EH (cell line): ENCODE measurements at regions not wholly inside any gene's neighbourhood (a gene's known extent, or its start where the extent isn't known, plus 50 kb on each side); places are given as distances from the start of the nearest gene placed in this dataset.
"Not testable (repeated sequence)": the region's sequence is repeated elsewhere in the genome, so short reads cannot be mapped to it uniquely, and the experiment has no call there.

Experiments
- DNase-seq: peaks from one replicate; pipeline ENCODE4 v3.0.0-alpha.2; 2015; ENCODE audit warnings: low read depth

- peak; percentile 53 for DNase-seq
Observed at GRCh38 chr11:31958076-31958735, 132.7 kb upstream of the RCN1 start.

DNA sequence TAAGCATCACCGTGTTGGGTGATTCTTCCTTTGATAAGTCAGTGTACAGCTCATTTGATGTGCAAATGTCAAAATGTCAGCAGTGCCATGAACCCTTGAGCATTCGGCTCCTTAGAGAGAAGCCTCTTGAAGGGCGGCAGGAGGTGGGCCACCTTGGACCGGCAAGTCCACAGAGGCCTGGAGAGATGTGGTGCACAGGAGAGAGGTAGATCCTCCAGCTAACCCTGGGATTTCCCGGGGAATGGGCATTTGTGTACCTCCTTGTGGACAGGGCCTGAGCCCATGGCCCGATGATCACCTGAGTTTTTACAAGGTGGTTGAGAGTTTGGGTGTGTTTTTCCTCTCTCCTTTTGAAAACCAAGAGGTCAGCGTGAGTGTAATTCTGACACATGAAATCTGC lies 133.2 kb upstream of the RCN1 start:
- no peak for DNase-seq

DNA sequence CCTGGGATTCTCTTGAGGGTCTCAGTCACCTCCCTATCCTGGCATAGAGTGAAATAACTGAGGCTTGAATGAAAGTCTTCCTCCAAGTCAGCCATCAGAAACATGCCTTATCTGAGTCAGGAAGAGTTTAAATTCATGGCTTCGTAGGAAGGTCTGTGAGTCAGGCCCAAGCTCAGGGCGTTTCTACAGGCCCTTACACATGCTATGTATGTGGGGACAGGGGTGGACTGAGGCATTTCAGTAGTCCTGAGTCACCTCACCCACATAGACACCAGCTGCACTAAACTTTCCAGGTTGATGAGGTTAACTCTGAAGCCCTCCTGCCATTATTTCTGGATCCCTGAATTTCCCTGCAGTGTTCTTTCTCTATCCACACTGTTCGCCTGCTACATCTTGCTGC lies 134.6 kb upstream of the RCN1 start:
- DNase-seq, result peak; percentile 31

DNA sequence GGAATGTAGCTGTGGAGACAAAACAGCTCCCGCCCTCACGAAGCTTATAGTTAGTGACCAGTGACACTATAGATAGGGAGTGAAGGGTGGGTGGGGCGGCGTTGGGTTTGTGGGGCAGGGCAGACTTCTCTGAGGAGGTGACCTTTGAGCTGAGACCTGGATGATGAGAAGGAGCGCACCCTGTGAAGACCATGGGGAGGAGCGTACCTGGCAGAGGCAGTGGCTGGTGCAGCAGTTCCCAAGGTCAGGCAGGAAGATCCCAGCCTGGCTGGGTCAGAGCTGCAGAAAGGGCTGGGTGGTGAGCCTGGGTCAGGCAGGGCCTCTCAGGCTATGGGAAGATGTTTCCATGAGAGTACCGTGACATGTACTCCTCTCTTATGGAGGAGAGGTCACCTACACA lies 135.0 kb upstream of the RCN1 start:
- DNase-seq, result no peak

DNA sequence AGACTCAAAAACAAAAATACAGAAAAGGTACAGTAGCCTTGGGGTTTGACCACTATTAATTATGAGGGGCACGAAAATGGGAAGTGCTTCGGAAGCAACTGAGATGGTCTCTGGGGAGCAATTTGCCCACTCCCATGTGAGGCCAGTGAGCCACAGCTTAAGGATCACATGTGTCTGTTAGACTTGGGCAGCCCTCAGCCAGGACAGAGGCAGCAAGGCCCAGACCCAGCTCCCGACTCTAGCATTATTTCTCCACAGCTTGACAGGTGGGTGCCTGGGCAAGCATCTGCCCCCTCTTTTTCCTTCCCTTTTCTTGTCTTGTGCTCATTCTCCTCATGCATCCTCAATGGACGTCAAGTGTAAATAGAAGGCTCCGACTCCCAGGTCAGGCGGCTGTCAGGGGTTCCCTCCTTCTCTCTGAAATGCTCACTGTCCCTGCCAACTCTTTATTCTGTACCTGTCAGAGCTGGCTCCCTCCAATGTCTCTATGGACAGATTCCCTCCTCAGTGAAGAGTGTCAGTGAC lies 137.0 kb upstream of the RCN1 start:
- DNase-seq, result no peak

DNA sequence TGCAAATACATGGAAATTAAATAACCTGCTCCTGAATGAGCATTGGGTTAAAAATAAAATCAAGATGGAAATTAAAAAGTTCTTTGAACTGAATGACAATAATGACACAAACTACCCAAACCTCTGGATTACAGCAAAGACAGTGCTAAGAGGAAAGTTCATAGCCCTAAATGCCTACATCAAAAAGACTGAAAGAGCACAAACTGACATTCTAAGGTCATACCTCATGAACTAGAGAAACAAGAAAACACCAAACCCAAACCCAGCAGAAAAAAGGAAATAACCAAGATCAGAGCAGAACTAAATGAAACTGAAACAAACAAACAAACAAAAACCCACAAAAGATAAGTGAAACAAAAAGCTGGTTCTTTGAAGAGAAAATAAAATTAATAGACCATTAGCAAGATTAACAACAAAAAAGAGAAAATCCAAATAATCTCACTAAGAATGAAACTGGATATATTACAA lies 138.6 kb upstream of the PAX6 start:
- not testable (repeated sequence) for DNase-seq

DNA sequence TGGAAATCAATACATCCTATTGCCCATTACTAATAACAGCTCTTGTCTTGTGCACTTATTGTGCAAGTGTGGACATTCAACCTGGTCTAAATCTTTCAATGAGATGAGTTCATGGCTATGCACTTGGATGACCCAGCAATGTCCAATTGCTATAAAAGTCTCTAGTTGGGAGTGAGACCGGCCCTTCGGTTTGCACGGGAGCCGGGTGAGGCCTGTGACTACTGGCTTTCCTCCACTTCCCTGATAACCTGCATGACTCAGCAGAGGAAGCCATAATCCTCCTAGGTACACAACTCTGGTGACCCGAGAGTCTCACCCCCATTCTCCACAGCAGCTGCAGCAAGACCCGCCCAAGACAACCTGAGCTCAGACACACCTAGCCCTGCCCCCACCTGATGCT lies 135.9 kb upstream of the PAX6 start:
- no peak for DNase-seq

GRCh38 chr11:31943056-31943780 lies 132.1 kb upstream of the PAX6 start:
- DNase-seq, result no peak

DNA sequence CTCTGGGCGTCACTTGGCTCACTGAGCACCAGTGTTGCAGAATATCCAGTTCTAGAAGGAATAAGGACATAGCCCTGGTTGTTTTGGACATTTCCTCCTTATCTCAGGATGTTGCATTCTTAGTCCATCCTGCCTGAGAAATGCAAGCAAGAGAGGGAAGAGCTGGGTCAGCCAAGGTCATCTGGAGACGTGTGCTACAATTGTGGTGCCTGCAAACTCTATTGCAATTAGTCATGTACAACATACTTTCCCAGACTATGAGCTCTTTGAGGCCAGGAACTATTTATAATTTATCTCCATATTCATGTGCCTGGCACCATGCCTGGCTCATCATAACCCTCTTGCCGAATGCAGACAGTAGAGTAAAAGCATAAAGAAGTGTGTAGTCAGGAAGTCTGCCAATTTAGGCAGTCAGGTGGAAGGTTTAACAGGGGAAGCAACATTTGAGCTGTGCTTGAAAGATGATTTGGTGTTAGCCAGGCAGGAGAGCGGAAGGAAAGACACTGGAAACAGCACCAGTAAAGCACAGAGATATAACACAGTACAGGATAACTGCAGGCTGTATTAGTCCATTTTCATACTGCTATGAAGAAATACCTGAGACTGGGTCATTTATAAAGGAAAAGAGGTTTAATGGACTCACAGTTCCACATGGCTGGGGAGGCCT lies 129.4 kb upstream of the PAX6 start:
- peak; percentile 77 for DNase-seq

DNA sequence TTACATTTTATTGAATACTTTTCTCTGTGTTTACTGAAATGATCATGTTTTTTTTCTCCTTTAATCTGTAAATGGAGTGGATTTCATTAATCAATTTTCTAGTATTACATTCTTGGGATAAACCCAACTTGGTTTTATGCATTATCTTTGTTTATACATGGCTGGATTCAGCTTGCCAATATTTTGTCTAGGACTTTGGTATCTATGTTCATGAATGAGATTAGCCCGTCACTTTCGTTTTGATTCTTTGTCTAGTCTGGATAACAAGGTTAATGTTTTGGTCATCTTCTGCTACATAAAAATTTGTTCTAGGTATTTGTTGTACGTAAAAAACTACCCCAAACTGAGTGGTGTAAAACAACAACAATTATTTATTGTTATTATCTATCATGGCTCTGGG lies 127.9 kb upstream of the PAX6 start:
- no peak for DNase-seq

- DNase-seq, result no peak
Observed at GRCh38 chr11:31936312-31936711, 125.2 kb upstream of the PAX6 start.

GRCh38 chr11:31932879-31933278 lies 121.8 kb upstream of the PAX6 start:
- no peak for DNase-seq

DNA sequence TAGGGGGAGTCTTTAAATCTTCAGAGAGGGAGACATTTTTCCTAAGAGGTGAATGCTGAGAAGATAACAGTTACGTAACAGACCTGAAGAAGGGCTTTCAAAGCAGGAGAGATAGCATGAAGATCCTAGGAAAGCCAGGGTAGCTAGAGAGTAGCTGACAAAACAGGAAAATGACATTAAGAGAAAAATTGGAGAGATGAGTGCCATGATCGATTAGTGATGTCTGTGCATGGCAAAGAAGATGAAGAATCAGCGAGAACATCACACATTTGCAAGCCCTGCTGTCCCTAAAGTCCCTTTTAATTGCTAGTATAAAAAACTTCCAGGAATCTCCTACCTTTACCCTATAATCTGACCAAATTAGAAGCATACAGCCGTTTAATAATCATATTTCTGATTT lies 116.9 kb upstream of the PAX6 start:
- no peak for DNase-seq

- DNase-seq, result no peak
Observed at GRCh38 chr11:31926816-31927528, 115.8 kb upstream of the PAX6 start.

GRCh38 chr11:31926106-31926505 lies 115.0 kb upstream of the PAX6 start:
- no peak for DNase-seq

GRCh38 chr11:31922450-31922849 lies 111.3 kb upstream of the PAX6 start:
- DNase-seq, result no peak

GRCh38 chr11:31921081-31921480 lies 110.0 kb upstream of the PAX6 start:
- DNase-seq, result peak; percentile 81

GRCh38 chr11:31919175-31919574 lies 108.1 kb upstream of the PAX6 start:
- no peak for DNase-seq

GRCh38 chr11:31915867-31916266 lies 104.7 kb upstream of the PAX6 start:
- no peak for DNase-seq

- DNase-seq, result no peak
Observed at GRCh38 chr11:31913985-31914384, 102.9 kb upstream of the PAX6 start.

- no peak for DNase-seq
Observed at GRCh38 chr11:31912808-31913207, 101.7 kb upstream of the PAX6 start.

DNA sequence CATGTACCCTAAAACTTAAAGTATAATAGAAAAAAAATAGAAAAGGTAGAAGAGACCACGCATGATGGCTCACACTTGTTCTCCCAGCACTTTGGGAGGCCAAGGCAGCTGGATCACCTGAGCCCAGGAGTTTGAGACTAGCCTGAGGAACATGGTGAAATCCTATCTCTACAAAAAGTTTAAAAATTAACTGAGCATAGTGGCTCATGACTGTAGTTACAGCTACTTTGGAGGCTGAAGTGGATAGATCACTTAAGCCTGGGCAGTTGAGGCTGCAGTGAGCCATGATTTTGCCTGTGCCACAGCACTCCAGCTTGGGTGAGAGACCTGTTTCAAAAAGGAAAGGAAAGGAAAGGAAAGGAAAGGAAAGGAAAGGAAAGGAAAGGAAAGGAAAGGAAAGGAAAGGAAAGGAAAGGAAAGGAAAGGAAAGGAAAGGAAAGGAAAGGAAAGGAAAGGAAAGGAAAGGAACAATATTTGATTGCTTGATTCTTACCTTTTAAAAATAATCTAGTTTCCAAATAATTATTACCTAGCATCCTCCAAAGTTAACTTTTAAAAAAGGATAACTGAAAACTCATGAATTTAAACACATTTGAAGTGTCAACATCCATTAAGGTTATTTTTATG lies 99.9 kb upstream of the PAX6 start:
- DNase-seq, result no peak
